ENCODE measurements at regions not wholly inside any gene's neighbourhood (a gene's known extent, or its start where the extent isn't known, plus 50 kb on each side); places are given as distances from the start of the nearest gene placed in this dataset.

DNA sequence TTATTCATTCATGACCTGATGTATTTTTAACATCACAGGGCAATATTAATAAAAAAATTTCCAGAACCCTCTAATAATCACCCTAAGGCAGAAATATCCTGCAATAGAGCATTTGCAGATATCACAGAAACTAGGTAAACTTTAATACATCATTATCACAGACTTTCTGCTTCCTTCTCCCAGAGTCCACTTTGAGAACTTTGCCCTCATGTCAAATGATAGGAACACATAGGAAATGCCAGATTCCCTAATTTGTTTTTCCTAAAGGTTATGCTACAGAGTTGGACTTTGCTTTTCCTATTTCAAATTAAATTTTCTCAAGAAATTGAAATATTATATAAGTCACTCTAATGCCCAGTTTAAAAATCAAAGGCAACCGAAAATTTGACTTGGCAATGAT, 352.8 kb upstream of the LRP1B start:
- TF ChIP-seq, protein P1, sequence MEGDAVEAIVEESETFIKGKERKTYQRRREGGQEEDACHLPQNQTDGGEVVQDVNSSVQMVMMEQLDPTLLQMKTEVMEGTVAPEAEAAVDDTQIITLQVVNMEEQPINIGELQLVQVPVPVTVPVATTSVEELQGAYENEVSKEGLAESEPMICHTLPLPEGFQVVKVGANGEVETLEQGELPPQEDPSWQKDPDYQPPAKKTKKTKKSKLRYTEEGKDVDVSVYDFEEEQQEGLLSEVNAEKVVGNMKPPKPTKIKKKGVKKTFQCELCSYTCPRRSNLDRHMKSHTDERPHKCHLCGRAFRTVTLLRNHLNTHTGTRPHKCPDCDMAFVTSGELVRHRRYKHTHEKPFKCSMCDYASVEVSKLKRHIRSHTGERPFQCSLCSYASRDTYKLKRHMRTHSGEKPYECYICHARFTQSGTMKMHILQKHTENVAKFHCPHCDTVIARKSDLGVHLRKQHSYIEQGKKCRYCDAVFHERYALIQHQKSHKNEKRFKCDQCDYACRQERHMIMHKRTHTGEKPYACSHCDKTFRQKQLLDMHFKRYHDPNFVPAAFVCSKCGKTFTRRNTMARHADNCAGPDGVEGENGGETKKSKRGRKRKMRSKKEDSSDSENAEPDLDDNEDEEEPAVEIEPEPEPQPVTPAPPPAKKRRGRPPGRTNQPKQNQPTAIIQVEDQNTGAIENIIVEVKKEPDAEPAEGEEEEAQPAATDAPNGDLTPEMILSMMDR (IDR thresholded peaks at IDR 0.05), result no peak

- TF ChIP-seq, protein P1 (IDR thresholded peaks at IDR 0.05), result no peak
These were observed 347.4 kb upstream of the LRP1B start for GRCh38 chr2:142478206-142478605.

DNA sequence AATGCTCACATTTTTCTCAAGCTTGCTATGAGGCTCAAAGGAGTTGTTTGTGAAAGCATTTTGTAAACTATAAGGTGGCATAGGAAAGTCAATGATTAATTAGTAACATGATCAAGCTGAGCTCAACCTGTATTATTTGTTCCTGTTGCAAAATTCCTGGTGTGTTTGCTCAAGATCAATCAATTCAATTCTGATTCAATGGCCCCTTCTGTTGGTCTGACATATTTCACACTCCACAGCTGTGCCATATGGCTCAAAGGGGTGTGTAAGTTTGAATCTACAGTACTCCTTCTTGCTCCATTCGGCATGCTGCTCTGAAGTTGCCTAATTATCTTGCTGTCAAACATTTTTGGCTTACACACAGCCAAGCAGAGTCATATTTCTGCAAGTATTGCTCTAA, 341.6 kb upstream of the LRP1B start:
- TF ChIP-seq, protein P1 (IDR thresholded peaks at IDR 0.05), result no peak

DNA sequence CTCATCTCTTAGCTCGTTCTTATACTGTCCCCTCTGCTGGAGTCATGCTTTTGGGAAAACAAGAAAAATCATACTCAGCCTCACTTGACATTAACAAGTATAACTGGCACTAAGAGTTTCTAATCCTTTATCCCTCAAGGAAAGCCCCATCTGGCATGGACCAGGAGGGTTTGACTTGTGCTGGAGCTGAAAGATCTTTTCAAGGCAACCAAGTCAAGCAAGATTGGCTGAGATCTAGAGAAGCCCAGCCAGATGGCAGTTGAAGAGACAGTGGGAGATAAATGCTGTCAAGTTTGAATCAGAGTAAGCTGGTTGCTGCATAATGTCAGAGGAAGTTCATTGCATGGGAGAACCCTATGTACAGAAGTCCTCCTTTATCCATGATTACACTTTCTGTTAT, 336.5 kb upstream of the LRP1B start:
- TF ChIP-seq, protein P1 (IDR thresholded peaks at IDR 0.05), result no peak

GRCh38 chr2:142463047-142463446, 332.2 kb upstream of the LRP1B start:
- TF ChIP-seq, protein P1 (IDR thresholded peaks at IDR 0.05), result no peak

GRCh38 chr2:142462306-142462705, 331.5 kb upstream of the LRP1B start:
- TF ChIP-seq, protein P1 (IDR thresholded peaks at IDR 0.05), result no peak

- TF ChIP-seq, protein P1 (IDR thresholded peaks at IDR 0.05), result no peak
These were observed 314.8 kb upstream of the LRP1B start for GRCh38 chr2:142445551-142446072.

DNA sequence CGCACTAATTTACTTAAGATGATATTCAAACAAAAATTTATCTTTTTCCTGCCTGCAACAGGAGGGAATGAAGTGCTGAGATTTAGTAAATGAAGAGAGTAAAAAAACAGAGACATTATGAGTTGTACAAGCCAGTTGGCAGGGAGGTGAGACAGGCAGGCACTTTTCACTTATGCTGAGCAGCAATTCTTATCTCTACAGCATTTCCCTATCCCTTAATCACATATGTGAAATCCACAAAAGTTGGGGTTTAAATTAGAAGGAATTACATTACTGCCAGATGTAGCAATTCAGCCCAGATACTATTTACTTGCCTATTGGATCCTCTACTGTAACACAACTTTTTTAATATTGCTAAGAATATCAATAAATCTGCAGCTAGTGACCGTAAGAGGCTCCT, 314.2 kb upstream of the LRP1B start:
- TF ChIP-seq, protein P1 (IDR thresholded peaks at IDR 0.05), result no peak

Measured in LNCAP (cell line).